HG02870 (cell line): ENCODE measurements at regions not wholly inside any gene's neighbourhood (a gene's known extent, or its start where the extent isn't known, plus 50 kb on each side); places are given as distances from the start of the nearest gene placed in this dataset.

ENCODE experiments used
- ATAC-seq: cut with Tn5 transposase; IDR thresholded peaks from one replicate; pipeline ENCODE4 v1.9.1; 2021; ENCODE audit warnings: mild to moderate bottlenecking, moderate library complexity; ENCODE audit not compliant: unreplicated experiment

DNA sequence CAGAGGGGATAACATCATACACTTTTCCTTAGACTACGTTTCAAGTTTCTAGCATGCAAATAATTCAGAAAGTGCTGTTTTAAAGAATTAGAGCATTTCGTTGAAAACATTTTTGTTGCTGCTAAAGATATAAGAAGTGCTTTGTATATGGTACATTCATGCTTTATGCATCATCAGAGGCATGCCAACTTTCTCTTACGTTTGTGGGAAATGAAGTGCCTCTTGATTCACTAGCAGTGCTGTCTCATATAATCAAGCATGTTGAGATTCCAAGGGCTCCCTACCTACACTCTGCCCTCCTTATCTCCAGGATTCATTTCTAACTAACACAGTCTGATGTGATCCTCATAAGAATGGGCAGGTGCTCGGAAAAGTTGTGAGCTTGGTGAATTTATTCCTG is 748.6 kb upstream of the DDX18 start:
- no peak for ATAC-seq

DNA sequence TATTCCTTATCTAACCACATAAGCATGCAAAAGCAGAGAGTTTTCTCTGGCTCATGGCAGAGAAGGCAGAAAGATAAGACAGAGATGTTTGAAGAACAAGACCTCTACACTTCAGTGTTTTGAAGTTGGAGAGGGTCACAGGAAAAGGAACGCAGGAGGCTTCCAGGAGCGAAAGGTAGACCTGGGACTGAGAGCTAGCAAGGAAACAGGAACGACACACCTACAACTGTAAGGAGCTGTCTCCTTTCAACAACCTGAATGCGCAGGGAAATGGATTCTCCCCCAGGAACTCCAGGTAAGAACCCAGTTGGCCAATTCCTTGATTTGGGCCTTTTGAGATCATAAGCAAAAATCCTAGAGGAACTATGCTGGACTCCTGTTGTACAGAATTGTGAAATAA is 746.6 kb upstream of the DDX18 start:
- no peak for ATAC-seq

DNA sequence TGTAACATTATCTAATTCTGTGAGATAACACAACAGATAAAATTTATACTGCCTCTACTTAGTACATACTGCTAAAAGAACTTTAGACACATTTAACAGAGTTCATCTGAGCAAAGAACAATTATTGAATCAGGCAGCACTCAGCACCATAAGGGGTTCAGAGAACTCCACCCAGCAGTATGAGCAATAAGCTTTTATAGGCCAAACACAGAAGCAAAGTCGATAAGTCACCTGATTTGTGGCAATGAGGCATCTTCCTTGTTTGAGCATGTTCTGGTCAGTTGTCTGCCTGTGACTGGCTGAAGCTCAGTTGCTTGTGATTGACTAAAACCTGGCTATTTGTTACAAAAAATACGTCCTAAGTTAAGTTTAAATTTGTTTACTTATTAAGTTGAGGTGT is 746.1 kb upstream of the DDX18 start:
- no peak for ATAC-seq

DNA sequence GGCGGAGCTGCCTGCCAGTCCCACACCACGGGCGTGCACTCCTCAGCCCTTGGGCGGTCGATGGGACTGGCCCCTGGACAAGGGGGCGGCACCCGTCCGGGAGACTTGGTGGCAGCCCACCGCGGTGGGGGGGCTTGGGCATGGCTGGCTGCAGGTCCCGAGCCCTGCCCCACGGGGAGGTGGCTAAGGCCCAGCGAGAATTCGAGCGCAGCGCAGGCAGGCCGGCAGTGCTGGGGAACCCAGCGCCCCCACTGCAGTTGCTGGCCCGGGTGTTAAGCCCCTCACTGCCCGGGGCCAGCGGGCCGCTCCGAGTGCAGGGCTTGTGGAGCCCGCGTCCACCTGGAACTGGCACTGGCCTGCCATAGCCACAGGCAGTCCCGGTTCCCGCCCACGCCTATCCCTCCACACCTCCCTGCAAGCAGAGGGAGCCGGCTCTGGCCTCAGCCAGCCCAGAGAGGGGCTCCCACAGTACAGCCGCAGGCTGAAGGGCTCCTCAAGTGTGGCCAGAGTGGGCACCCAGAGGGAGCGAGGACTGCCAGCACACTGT is 742.9 kb upstream of the DDX18 start:
- no peak for ATAC-seq

DNA sequence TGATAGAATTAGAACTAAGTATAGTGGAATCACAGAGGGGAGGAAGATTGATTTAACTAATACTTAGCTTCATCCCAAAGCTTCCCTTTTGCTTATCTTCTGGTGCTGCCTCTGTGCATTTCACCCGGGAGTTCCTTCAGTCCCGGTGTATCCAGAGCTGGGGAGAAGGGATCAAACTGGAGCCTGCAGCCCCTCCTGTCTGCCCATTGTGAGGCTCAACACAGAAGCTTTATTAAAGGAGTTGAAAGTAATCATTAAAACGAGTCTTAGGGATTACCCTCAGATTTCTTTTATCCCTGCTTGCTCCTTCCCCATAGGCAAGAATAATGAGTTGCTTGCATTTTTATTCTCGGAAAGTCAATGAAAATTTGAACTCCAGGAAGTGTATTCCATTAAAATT is 739.7 kb upstream of the DDX18 start:
- no peak for ATAC-seq

DNA sequence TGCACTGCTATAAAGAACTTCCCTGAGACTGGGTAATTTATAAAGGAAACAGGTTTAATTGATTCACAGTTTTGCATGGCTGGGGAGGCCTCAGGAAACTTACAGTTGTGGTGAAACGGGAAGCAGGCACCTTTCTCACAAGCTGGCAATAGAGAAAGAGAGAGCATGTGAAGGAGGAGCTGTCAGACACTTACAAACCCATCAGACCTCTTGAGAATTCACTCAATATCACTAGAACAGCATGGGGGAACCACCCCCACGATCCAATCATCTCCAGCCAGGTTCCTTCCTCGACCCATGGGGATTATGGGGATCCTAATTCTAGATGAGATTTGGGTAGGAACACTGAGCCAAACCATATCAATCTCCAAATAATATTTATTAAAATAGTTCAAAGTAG is 729.2 kb upstream of the DDX18 start:
- ATAC-seq: no peak

DNA sequence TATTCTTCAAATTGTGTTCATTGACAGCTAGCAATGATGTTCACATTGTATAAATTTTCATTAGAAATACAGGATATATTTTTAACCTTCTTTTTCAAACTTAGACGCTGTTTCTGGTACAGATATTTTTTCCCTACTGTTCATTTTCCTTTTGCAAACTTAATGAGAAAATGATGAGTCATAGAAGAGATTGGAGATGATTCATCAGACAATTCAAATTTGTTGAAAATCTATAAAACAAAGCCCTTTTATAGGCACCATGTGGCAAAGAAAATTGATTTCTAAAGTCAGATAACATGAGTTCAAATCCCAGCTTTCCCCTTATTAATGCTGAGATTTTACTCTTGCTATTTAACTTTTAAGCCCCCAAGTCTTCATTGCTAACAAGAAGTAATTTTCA is 728.8 kb upstream of the DDX18 start:
- ATAC-seq: no peak

DNA sequence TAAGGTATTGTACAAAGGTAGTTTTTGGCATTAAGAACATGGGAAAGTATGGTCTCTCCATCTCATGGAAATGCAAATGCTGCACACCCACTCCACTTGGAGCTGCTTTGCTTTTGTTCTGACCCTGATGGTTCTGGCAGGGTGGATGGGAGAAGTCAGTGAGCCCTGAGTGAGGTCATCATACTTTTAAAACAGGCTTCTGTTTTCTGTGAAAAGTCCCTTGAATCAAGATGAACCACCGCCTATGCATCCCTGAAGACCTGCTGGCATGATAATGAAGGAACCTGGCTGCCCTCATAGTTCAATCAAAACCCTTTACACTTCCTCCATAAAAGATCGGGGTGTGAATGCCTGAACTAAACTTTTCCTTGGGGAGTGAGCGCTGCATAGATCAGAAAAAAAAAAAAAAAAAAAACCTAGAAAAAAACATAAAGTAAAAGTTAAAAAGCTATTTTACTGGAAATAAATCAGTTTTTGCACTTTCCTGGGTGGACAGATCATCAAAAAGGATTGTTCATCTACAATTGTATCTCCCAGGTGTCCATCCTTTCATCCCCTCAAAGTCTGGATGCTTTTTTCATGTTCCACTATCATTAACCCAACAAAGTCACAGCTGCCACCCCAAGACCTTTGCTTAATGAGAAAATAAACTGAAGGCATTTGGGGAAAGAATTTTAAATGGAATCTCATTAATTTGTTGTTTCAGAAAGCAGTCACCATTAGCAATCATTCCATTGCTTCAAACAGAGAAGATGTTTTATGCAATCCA is 728.1 kb upstream of the DDX18 start:
- no peak for ATAC-seq

DNA sequence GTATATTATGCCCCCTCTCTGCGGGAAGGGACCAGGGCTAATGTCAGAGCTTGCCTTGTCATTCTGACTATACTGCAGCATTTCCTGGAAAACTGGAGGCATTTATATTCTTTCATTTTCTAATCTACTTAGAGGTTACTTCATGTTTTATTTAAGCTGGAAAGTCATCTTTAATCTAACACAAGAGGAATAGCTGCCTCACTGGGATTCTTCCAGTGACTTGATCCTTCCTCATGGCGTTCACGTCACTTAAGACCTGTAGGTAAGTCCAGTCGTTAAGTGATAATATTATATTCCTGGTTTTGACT is 727.6 kb upstream of the DDX18 start:
- no peak for ATAC-seq

DNA sequence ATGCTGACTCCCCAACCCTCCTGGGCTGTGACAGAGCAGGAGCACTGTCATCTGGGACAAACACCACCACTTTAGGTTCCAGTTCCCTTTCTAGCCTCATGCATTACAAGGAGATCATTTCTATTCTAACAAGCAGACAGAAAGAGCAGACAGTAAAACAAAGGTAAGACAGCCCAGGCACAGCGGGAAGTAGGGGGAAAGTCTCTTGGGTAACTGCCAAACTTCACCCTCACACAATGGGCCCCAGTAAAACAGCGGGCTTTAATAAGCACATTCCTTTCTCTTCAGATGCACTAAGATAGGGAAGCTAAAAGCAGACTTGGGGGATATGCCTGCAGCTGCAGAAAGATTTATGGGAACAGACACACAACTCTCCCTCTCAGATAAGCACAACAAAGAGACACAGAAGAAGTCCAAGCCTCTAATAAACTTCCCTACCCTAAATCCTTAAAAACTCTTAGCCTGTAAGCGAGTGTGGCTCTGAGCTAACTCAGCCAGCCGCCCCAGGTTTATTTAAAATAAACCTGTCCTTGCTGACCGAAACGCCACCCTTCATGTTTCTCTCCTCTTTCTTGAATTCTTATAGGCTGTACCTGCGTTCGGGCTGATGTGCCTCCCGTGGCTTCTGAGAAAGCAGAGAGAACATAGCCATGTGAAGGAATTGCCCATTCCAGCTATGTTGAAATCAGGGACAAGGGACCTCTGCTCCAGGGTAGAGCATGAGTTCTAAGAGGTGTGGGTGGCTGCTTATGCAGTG is 726.8 kb upstream of the DDX18 start:
- no peak for ATAC-seq

DNA sequence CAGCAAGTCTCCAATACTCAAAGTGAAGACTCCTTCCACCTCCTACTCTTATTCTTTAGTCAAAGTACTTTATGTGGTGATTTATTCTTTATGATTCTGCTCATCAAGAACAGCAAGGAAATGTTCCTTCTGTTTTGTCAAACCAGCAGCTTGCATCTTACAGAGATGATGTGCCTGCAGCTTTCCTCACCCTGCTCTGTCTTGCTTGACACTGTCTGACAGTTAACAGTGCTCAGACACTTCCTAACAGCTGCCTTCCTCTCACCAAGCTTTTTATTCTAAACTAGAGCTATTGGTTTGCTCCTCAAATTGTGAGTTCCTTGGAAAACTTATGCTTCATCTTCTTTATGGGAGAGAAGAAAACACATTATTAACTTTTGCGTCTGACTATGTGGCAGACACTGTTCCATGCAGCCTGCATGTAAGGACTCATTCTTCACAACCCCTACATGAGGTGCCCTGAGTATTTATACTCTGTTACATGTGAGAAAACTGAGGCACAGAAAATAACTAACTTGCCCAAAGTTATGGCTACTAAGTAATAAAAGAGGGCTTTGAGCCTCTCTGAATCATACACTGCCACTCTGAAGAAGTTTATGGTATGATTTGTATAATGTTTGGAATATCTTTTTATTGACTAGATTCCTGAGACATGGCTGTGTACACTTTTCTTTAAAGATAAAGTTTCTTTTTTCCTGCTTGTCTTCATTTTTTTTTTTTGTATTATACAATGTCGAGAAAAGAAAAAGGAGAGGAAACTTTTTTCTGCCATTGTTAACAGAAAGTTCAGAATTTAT is 723.3 kb upstream of the DDX18 start:
- ATAC-seq: no peak

DNA sequence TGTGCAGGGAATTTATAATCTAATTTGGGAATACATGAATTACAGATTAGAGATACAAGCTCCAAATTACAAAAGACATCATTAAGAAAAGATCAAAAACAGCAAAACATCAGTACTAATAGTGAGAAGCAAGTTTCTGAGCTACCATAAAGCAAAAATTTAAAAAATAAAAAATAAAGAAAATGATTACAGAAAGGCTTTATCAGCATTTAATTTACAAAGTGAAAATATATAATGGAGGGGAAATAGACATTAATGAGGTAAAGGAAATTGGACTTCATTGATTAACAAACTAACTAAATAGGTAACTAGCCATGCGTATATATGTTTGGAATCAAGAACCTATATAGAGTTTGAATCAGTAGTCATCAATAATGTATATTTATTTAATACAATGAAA is 712.9 kb upstream of the DDX18 start:
- ATAC-seq: no peak

DNA sequence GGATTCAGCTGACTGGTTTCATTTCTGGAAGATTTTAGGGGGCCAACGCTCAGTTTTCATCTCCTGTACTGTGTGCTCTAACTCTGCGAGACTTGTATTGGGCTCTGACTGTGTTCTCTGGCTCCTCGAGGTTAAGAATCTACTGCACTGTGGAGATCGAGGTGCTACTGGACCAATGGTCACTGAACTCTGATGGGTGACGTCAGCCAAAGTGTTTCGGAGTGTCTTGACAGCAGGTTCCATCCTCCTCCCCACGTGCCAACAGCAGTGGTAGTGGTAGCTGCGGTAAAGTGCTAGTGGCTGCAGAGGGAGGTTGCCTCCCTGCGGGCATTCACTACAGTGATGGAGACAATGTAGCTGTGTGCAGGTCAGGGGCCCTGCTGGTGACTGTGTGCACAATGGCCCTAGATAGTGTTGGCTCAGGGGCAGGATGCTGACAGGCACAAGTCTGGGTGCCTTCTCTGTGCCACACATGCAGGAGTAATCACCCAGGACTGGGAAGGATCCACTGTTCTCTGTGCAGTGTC is 705.7 kb upstream of the DDX18 start:
- ATAC-seq: no peak

DNA sequence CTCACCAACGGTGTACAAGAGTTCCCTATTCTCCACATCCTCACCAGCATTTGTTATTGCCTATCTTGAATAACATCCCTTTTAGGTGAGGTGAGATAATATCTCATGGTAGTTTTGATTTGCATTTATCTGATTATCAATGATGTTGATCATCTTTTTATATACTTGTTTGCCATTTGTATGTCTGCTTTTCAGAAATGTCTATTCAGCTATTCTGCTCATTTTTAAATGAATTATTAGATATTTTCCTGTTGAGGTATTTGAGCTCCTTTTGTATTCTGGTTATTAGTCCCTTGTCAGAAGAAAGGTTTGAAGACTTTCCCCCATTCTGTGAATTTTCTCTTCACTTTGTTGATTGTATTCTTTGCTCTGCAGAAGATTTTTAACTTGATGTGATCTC is 695.5 kb upstream of the DDX18 start:
- no peak for ATAC-seq

DNA sequence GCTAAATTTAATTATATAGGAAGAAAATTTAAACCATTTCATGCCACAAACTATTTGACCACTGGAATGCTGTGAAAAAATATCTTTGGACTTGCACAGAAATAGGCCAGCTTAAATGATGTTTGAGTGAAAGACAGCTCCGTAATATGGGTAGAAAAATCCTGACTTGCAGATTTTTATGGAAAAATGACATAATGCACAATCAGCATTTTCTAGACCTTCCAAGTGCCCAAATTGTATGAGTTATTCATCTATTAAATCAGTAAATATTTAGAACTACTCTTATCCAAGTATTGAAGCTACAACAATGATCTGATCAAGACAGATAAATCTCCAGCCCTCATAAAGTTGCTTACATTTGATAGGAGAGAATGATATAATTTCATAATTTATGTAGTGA is 691.1 kb upstream of the DDX18 start:
- no peak for ATAC-seq

DNA sequence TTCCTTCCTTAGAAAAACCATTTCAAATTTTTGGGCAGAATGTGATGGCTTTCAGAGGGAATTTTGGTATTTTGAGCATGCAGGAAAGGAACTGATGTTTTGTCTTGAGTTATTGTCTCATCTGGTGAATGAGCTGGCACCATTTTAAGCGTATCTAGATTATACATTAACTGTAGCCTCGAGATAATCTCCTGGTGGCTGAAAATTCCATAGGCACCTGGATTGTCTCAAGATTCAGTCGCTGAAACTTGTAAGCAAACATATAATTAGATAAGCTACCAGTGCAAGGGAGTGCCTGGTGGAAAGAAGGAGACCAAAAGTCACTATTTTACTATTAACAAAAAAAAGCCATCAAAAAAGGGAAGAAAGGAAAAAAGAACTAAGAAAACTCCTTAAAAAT is 687.8 kb upstream of the DDX18 start:
- no peak for ATAC-seq

DNA sequence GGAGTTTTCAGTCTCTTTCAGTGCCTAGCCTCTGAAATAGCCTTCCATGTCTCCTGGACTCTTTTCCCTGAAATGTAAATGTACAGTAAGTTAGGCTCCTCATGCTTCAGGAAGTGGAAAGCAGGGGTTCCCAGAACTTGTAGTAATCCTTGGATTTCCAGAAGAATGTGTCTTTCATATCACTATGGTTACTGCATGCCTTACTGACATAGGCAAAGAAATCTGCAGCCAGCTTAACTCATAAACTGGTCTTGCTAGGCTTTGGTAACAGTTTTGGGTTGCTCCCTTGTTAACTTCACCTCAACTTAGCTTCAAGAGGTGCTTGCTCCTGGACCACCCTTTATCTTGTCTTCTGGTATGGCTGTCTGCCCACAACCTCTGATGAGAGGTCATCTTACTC is 686.8 kb upstream of the DDX18 start:
- no peak for ATAC-seq

DNA sequence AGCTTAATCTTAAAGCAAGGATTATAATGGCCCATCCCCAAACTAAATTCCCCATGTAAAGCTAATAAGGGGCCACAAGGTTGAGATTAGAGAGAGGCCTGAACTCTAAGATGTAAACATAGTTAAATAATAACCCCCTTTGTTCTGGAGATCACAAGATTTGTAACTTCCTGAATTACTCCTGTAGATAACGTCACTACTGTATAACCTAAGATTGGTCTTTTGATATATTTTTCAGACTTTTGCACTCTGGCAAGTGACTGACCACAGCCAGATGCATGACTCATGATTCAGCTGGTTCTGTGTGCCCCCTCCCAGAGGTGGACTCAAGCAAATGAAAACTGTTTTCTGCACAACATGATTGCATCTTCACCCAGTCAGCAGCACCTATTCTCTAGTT is 686.0 kb upstream of the DDX18 start:
- ATAC-seq: no peak

DNA sequence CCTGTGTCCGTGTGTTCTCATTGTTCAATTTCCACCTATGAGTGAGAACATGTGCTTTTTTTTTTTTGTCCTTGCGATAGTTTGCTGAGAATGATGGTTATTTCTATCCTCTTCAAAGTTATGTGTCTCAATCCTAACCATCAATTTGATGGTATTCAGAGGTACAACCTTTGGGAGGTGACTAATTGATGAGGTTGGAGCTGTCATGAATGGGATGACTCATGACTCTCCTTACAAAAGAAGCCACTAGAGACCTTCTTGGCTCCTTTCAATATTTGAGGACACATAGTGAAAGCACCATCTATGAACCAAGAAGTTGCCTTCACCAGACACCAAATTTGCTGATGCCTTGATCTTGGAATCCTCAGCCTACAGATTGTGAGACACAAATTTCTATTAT is 677.1 kb upstream of the DDX18 start:
- no peak for ATAC-seq

DNA sequence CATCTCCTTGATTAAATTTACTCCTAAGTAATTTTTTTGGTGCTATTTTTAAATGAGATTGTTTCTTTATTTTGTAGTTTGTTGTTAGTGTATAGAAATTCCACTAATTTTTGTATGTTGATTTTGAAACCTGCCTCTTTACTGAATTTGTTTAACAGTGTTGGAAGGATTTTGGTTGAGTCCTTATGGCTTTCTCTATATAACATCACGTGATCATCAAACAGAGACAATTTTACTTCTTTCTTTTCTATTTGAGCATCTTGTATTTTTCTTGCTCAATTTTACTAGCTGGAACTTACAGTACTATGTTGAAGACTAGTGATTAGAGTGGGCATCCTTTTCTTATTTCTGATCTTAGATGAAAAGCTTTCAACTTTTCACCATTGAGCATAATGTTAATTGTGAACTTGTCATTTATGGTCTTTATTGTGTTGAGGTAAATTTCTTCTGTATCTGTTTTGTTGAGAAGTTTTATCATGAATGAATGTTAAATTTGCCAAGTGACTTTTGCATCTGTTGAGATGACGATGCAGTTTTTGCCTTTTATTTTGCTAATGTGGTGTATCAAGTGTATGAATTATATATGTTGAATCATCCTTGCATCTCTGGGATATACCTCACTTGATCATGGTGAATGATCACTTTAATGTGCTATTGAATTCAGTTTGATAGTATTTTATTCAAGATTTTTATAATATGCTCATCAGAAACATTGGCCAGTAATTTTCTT is 645.3 kb upstream of the DDX18 start:
- ATAC-seq: no peak

DNA sequence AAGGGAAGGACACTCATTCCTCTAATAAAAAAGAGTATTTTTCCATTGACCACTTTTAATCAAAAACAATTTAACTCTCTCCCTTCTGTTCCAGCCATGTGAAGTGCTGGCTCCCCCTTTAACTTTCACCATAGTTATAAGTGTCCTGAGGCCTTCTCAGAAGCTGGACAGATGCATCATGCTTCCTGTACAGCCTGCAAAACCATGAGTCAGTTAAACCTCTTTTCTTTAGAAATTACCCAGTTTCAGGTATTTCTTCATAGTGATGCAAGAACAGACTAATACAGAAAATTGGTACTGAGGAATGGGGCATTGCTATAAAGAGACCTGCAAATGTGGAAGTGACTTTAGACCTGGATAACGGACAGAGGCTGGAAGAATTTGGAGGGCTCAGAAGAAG is 643.6 kb upstream of the DDX18 start:
- no peak for ATAC-seq
